HepG2 (cell line): ENCODE measurements at regions not wholly inside any gene's neighbourhood (a gene's known extent, or its start where the extent isn't known, plus 50 kb on each side); places are given as distances from the start of the nearest gene placed in this dataset.

ENCODE experiments used
- ATAC-seq: fragments of 200-7000 bp; cut with Tn5 transposase; 3 replicates; pipeline ENCODE4 v1.9.1; 2020; ENCODE audit warnings: mild to moderate bottlenecking, moderate library complexity
- BruUV-seq: library from RNA; stranded (reverse); fragments of 400-500 nt; replicated peaks from 2 replicates; lab custom pipeline; 2021; lab: Mats Ljungman, UMichigan
- CTCF ChIA-PET: fragments of 300-600 bp; formaldehyde crosslinking; extraction: SDS; loops from one replicate; lab custom pipeline; 2021; ENCODE audit warnings: low total read pairs, inconsistent platforms, low intra/inter-chr PET ratio; lab: Yijun Ruan, JAX
- POLR2A ChIA-PET: fragments of 350-600 bp; sonication (Branson Sonifier 250); formaldehyde crosslinking; loops from one replicate; lab custom pipeline; 2020; ENCODE audit warnings: antibody characterized with exemption, inconsistent platforms; lab: Yijun Ruan, JAX
- DNase-seq: peaks from one replicate; pipeline ENCODE4 v3.0.0-alpha.2; 2015; ENCODE audit warnings: low spot score
- FAIRE-seq: peaks from 3 replicates; lab custom pipeline; 2011; peaks lifted over from hg19 to GRCh38; lab: Jason Lieb, UNC
- H2AFZ ChIP-seq: one replicate; pipeline ENCODE4 v1.6.1; 2011; ENCODE audit warnings: low read length, inconsistent platforms
- H3K27ac ChIP-seq: fragments of 300-600 bp; 3 replicates; pipeline ENCODE4 v1.8.0; 2011; ENCODE audit warnings: mixed run types, mild to moderate bottlenecking, mixed read lengths, low read length, inconsistent platforms; ENCODE audit not compliant: insufficient read depth; ENCODE audit errors: extremely low read length
- H3K27me3 ChIP-seq, 2 experiments: fragments of 200-600 bp in 1 of 2; 2 replicates in 1 of 2; 3 replicates in 1 of 2; pipeline versions ENCODE4 v1.6.0 to v1.8.0; 2011; ENCODE audit warnings: low read length in 2 of 2, mild to moderate bottlenecking in 2 of 2, moderate library complexity in 2 of 2, inconsistent platforms in 1 of 2; ENCODE audit not compliant: insufficient read depth in 2 of 2, control insufficient read depth in 1 of 2
- H3K36me3 ChIP-seq, 2 experiments: fragments of 200-600 bp in 1 of 2; replicated peaks in 1 of 2; 2 replicates in 1 of 2; 3 replicates in 1 of 2; pipeline versions ENCODE4 v1.5.1 to v1.8.0; 2011; ENCODE audit warnings: low read length in 2 of 2, inconsistent platforms in 1 of 2; ENCODE audit not compliant: insufficient read depth in 2 of 2, control insufficient read depth in 1 of 2
- H3K4me1 ChIP-seq: 2 replicates; pipeline ENCODE4 v1.5.1; 2012; ENCODE audit warnings: low read length, inconsistent platforms; ENCODE audit not compliant: insufficient read depth
- H3K4me2 ChIP-seq: 2 replicates; pipeline ENCODE4 v1.6.0; 2011; ENCODE audit warnings: low read depth, low read length, inconsistent platforms
- H3K4me3 ChIP-seq, 3 experiments: fragments of 200-600 bp in 1 of 3; sonication (generic), shearing (Covaris generic) in 1 of 3; replicated peaks in 1 of 3; 2 replicates each; pipeline ENCODE4 v1.5.1; 2011 to 2016; ENCODE audit warnings: low read length in 3 of 3, inconsistent platforms in 2 of 3, low read depth in 2 of 3, mild to moderate bottlenecking in 2 of 3, control low read depth in 1 of 3, mixed read lengths in 1 of 3; ENCODE audit not compliant: insufficient read depth in 1 of 3
- H3K79me2 ChIP-seq: one replicate; pipeline ENCODE4 v1.6.1; 2011; ENCODE audit warnings: low read length, inconsistent platforms; ENCODE audit not compliant: insufficient read depth
- H3K9ac ChIP-seq: 2 replicates; pipeline ENCODE4 v1.6.0; 2011; ENCODE audit warnings: mild to moderate bottlenecking, low read depth, low read length, inconsistent platforms; ENCODE audit not compliant: insufficient read depth
- H3K9me3 ChIP-seq: 2 replicates; pipeline ENCODE4 v1.5.1; 2012; ENCODE audit warnings: mild to moderate bottlenecking, low read length
- H4K20me1 ChIP-seq: 2 replicates; pipeline ENCODE4 v1.6.0; 2011; ENCODE audit warnings: inconsistent platforms, mild to moderate bottlenecking, low read length, moderate library complexity; ENCODE audit not compliant: insufficient read depth
- DNMT1 ChIP-seq: sonication (generic); formaldehyde crosslinking; IDR thresholded peaks from 2 replicates; pipeline ENCODE4 v1.5.1; 2020; ENCODE audit warnings: mild to moderate bottlenecking, missing genetic modification reagents
- ERF ChIP-seq: IDR thresholded peaks from 2 replicates; pipeline ENCODE4 v1.6.1; 2018; ENCODE audit warnings: missing biosample characterization, missing genetic modification reagents
- EZH2 ChIP-seq: conservative IDR thresholded peaks from 2 replicates; pipeline ENCODE4 v1.6.1; 2012; ENCODE audit warnings: mild to moderate bottlenecking, low read depth, low read length, moderate library complexity
- FLYWCH1 ChIP-seq: sonication (generic); formaldehyde crosslinking; IDR thresholded peaks from 2 replicates; pipeline ENCODE4 v1.8.1; 2023; ENCODE audit warnings: mild to moderate bottlenecking, missing genetic modification reagents
- GLI4 ChIP-seq: sonication (generic); formaldehyde crosslinking; IDR thresholded peaks from 2 replicates; pipeline ENCODE4 v1.5.1; 2020; ENCODE audit warnings: missing genetic modification reagents, mild to moderate bottlenecking, moderate library complexity, borderline replicate concordance
- MNT ChIP-seq: fragments of 450-650 bp; IDR thresholded peaks from 2 replicates; pipeline ENCODE4 v1.6.1; 2016
- MTA1 ChIP-seq: sonication (generic); formaldehyde crosslinking; IDR thresholded peaks from 2 replicates; pipeline ENCODE4 v1.4.0; 2020; ENCODE audit warnings: missing genetic modification reagents, mild to moderate bottlenecking, borderline replicate concordance
- MTF1 ChIP-seq: sonication (generic); formaldehyde crosslinking; IDR thresholded peaks from 2 replicates; pipeline ENCODE4 v1.5.0; 2020; ENCODE audit warnings: missing genetic modification reagents
- NONO ChIP-seq, 2 experiments: fragments of 450-650 bp in 1 of 2; sonication (generic) in 1 of 2; formaldehyde crosslinking in 1 of 2; IDR thresholded peaks in 1 of 2; conservative IDR thresholded peaks in 1 of 2; 2 replicates each; pipeline versions ENCODE4 v1.6.1 to v1.8.0; 2017 to 2022; ENCODE audit warnings: mild to moderate bottlenecking in 1 of 2, missing genetic modification reagents in 1 of 2, moderate library complexity in 1 of 2
- PLRG1 ChIP-seq: fragments of 450-650 bp; conservative IDR thresholded peaks from 2 replicates; pipeline ENCODE4 v1.6.1; 2016
- RARA ChIP-seq: IDR thresholded peaks from 2 replicates; pipeline ENCODE4 v1.6.1; 2016; ENCODE audit warnings: missing genetic modification reagents, missing compliant biosample characterization
- TCF12 ChIP-seq, 2 experiments: fragments of 450-650 bp in 1 of 2; sonication (generic) in 1 of 2; formaldehyde crosslinking in 1 of 2; IDR thresholded peaks; 2 replicates each; pipeline versions ENCODE4 v1.6.1 to v1.8.0; 2017 to 2022; ENCODE audit warnings: antibody characterized with exemption in 1 of 2, mild to moderate bottlenecking in 1 of 2, missing genetic modification reagents in 1 of 2, moderate library complexity in 1 of 2
- ZEB1 ChIP-seq: IDR thresholded peaks from 2 replicates; pipeline ENCODE4 v1.6.1; 2012; ENCODE audit warnings: mild to moderate bottlenecking, low read depth, inconsistent platforms; ENCODE audit not compliant: insufficient replicate concordance
- ZFP36L2 ChIP-seq: sonication (generic); formaldehyde crosslinking; IDR thresholded peaks from 2 replicates; pipeline ENCODE4 v1.4.0; 2020; ENCODE audit warnings: missing genetic modification reagents
- ZNF17 ChIP-seq: sonication (generic); formaldehyde crosslinking; IDR thresholded peaks from 2 replicates; pipeline ENCODE4 v1.5.0; 2020; ENCODE audit warnings: mild to moderate bottlenecking, missing genetic modification reagents
- ZNF207 ChIP-seq: fragments of 450-650 bp; IDR thresholded peaks from 2 replicates; pipeline ENCODE4 v1.6.1; 2016; ENCODE audit warnings: antibody characterized with exemption, borderline replicate concordance
- ZNF562 ChIP-seq: sonication (generic); formaldehyde crosslinking; IDR thresholded peaks from 2 replicates; pipeline ENCODE4 v1.8.0; 2022; ENCODE audit warnings: missing genetic modification reagents, borderline replicate concordance
- ZNF841 ChIP-seq: sonication (generic); formaldehyde crosslinking; IDR thresholded peaks from 2 replicates; pipeline ENCODE4 v1.8.1; 2023; ENCODE audit warnings: missing genetic modification reagents, borderline replicate concordance
- ZSCAN5A ChIP-seq: sonication (generic); formaldehyde crosslinking; IDR thresholded peaks from 2 replicates; pipeline ENCODE4 v1.8.0; 2022; ENCODE audit warnings: mild to moderate bottlenecking, missing genetic modification reagents, borderline replicate concordance
- WGBS: methylation state at CpG from one replicate; pipeline ENCODE4 v1.1.6; 2017; ENCODE audit warnings: low lambda C conversion rate; 5-methylcytosine and 5-hydroxymethylcytosine counted together
- in situ Hi-C: cut with HindIII; loops from 2 replicates; pipeline ENCODE4 v1.10.0; 2017; ENCODE audit warnings: low pct_unique_long_range_greater_than_20kb; ENCODE audit not compliant: extremely low pct_ligation_motif_present
- intact Hi-C: fragments of 100-400 bp; cut with micrococcal nuclease; formaldehyde crosslinking; loops from one replicate; pipeline ENCODE4 v1.10.0; 2022; ENCODE audit not compliant: unreplicated experiment
- TF ChIP-seq, protein P1 (sequence below): sonication (generic); formaldehyde crosslinking; IDR thresholded peaks from 2 replicates; pipeline ENCODE4 v1.8.1; 2023; ENCODE audit warnings: missing genetic modification reagents, inconsistent platforms, borderline replicate concordance
- TF ChIP-seq, protein P2 (sequence below): sonication (generic); formaldehyde crosslinking; conservative IDR thresholded peaks from 2 replicates; pipeline ENCODE4 v1.8.1; 2023; ENCODE audit warnings: missing genetic modification reagents

GRCh38 chr7:52502281-52502680, 533.2 kb upstream of the POM121L12 start (continued):
- TF ChIP-seq MNT: no peak
- TF ChIP-seq, protein P1, sequence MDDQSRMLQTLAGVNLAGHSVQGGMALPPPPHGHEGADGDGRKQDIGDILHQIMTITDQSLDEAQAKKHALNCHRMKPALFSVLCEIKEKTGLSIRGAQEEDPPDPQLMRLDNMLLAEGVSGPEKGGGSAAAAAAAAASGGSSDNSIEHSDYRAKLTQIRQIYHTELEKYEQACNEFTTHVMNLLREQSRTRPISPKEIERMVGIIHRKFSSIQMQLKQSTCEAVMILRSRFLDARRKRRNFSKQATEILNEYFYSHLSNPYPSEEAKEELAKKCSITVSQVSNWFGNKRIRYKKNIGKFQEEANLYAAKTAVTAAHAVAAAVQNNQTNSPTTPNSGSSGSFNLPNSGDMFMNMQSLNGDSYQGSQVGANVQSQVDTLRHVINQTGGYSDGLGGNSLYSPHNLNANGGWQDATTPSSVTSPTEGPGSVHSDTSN: no peak
- no peak for TF ChIP-seq ZNF562 (CRISPR knock-in tag)
- no peak for TF ChIP-seq DNMT1
- no peak for TF ChIP-seq MTA1
- no peak for TF ChIP-seq ERF (CRISPR knock-in tag)
- TF ChIP-seq ZNF207: no peak
- TF ChIP-seq GLI4 (CRISPR knock-in tag): no peak

DNA sequence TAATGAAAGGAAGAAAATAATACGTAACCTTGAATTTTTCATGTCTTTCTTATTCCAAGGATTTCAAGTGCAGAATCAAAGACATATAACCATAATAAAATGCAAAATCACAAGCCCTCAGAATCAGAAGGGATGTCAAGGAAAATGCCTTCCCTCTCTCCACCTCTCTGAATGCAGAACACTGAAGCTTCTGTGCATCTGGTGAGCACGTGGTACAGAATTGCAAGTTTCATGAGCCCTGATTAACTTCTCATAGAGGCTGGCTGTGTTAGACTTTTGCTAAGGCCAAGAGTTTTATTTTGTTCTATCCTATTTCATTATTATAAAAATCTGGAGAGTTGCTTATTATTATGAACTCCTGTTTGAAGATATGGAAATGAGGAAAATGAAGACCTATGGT, 533.7 kb upstream of the POM121L12 start:
- Histone ChIP-seq H3K27me3 (no peaks in the 10 kb centered on the region), H4K20me1 (no peaks in the 10 kb centered on the region), H3K4me3 (no peak overlapping the region), H3K9me3 (peaks cover 3% of the 10 kb centered on the region; the same call in 1 of the 2 replicates), H2AFZ (no peak overlapping the region), H3K36me3 (no peaks in the 10 kb centered on the region), H3K4me1 (no peaks in the 10 kb centered on the region)
- in situ Hi-C loops: no loop called here
- DNase-seq: no peak
- BruUV-seq: no TSS peak
- WGBS: 4% methylated on average over 2 of the region's 2 CpGs
- ChIA-PET CTCF (no interaction called here), POLR2A (no interaction called here)
- no peak for ATAC-seq
- TF ChIP-seq NONO (IDR thresholded peaks at IDR 0.05) (no peak), NONO (CRISPR knock-in tag; conservative IDR thresholded peaks at IDR 0.05) (no peak), FLYWCH1 (CRISPR knock-in tag) (no peak), RARA (no peak), ZEB1 (no peak), ZNF17 (CRISPR knock-in tag) (no peak), ZSCAN5A (no peak), PLRG1 (no peak), TCF12 (IDR thresholded peaks at IDR 0.05) (no peak), TCF12 (CRISPR knock-in tag; IDR thresholded peaks at IDR 0.05) (no peak), ZFP36L2 (no peak), ZNF841 (no peak), MTF1 (CRISPR knock-in tag) (no peak), EZH2 (no peak)
- TF ChIP-seq, protein P2, sequence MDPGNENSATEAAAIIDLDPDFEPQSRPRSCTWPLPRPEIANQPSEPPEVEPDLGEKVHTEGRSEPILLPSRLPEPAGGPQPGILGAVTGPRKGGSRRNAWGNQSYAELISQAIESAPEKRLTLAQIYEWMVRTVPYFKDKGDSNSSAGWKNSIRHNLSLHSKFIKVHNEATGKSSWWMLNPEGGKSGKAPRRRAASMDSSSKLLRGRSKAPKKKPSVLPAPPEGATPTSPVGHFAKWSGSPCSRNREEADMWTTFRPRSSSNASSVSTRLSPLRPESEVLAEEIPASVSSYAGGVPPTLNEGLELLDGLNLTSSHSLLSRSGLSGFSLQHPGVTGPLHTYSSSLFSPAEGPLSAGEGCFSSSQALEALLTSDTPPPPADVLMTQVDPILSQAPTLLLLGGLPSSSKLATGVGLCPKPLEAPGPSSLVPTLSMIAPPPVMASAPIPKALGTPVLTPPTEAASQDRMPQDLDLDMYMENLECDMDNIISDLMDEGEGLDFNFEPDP (CRISPR knock-in tag): no peak
- TF ChIP-seq, all 625 proteins: peak for 0
- Histone ChIP-seq H3K4me2 (no peak overlapping the region), H3K9ac (no peak overlapping the region), H3K79me2 (no peaks in the 10 kb centered on the region), H3K27ac (no peak overlapping the region)
- intact Hi-C loops: no loop called here
- no peak for FAIRE-seq
